ENCODE measurements at regions not wholly inside any gene's neighbourhood (a gene's known extent, or its start where the extent isn't known, plus 50 kb on each side); places are given as distances from the start of the nearest gene placed in this dataset.

DNA sequence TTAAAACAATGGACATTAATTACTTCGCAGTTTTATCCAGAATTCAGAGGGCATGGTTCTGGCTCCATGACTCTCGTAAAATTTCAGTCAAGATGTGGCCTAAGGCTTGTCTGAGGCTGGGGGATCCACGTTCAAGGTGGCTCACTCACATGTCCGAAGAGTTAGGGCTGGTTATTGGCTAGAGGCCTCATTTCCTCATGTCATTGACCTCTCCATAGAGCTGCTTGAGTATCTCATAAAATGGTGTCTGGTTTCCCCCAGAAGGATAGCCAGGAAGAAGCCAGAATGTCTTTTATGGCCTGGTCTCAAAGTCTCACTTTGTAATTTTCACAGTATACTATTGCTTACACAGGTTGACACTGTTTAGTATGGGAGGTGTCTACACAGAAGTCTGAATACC is 67.3 kb upstream of the DCBLD2 start:
- Histone ChIP-seq H3K4me1 (no peaks in the 10 kb centered on the region), H3K36me3 (no peaks in the 10 kb centered on the region)
- no peak for DNase-seq

DNA sequence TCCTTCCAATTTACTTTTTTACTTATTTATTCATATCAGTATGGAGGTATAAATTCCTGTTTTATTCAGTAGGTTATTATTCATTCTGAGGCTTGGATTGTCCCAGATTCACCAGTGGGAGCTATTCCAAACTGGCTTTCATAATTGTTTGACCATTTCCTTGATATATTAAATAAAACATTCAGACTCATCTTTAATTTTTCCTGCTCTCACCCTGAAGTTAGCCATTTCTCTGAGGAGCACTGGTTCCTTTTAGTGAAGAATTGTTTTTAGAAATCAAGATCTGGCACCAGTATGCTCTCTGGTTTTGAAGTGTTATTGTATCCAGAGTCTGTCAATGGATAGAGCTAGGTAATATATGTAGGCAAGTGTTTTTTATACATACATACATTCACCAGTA is 66.9 kb upstream of the DCBLD2 start:
- H3K27ac ChIP-seq = no peak overlapping the region
- H3K9me3 ChIP-seq = no peaks in the 10 kb centered on the region
- no peaks in the 10 kb centered on the region for H3K36me3 ChIP-seq
- no peak overlapping the region for H3K4me3 ChIP-seq
- DNase-seq = no peak
- no peak for TF ChIP-seq POLR2A (IDR thresholded peaks at IDR 0.05)
- TF ChIP-seq, protein P1, sequence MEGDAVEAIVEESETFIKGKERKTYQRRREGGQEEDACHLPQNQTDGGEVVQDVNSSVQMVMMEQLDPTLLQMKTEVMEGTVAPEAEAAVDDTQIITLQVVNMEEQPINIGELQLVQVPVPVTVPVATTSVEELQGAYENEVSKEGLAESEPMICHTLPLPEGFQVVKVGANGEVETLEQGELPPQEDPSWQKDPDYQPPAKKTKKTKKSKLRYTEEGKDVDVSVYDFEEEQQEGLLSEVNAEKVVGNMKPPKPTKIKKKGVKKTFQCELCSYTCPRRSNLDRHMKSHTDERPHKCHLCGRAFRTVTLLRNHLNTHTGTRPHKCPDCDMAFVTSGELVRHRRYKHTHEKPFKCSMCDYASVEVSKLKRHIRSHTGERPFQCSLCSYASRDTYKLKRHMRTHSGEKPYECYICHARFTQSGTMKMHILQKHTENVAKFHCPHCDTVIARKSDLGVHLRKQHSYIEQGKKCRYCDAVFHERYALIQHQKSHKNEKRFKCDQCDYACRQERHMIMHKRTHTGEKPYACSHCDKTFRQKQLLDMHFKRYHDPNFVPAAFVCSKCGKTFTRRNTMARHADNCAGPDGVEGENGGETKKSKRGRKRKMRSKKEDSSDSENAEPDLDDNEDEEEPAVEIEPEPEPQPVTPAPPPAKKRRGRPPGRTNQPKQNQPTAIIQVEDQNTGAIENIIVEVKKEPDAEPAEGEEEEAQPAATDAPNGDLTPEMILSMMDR (IDR thresholded peaks at IDR 0.05) = no peak
- H3K27me3 ChIP-seq = no peaks in the 10 kb centered on the region
- no peaks in the 10 kb centered on the region for H3K4me1 ChIP-seq

More for the DNA sequence above, 67.3 kb upstream of the DCBLD2 start:
- Histone ChIP-seq H3K9me3 (no peaks in the 10 kb centered on the region), H3K4me3 (no peak overlapping the region), H3K27me3 (no peaks in the 10 kb centered on the region), H3K27ac (no peak overlapping the region)
- TF ChIP-seq, protein P1 (IDR thresholded peaks at IDR 0.05) = no peak
- TF ChIP-seq POLR2A (IDR thresholded peaks at IDR 0.05) = no peak

DNA sequence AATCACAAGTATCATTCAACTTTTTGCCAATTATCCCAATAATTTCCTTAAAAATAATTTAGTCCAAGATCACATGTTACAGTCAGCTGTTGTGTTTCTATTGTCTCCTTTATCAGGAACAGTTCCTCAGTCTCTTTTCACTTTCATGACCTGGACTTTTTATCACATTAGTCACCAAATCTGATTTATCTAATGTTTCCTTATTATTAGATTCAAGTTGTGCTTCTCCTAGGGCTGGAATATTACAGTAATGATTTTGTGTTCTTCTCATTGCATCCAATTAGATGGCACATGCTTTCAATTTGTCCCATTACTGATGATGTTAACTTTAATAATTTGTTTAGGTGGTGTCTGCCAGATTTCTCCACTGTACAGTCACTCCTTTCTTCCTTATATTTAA is 66.3 kb upstream of the DCBLD2 start:
- Histone ChIP-seq H3K4me1 (no peaks in the 10 kb centered on the region), H3K9me3 (no peaks in the 10 kb centered on the region), H3K4me3 (no peak overlapping the region), H3K27ac (no peak overlapping the region), H3K36me3 (no peaks in the 10 kb centered on the region), H3K27me3 (no peaks in the 10 kb centered on the region)
- no peak for TF ChIP-seq POLR2A (IDR thresholded peaks at IDR 0.05)
- TF ChIP-seq, protein P1 (IDR thresholded peaks at IDR 0.05) = no peak
- DNase-seq = no peak

DNA sequence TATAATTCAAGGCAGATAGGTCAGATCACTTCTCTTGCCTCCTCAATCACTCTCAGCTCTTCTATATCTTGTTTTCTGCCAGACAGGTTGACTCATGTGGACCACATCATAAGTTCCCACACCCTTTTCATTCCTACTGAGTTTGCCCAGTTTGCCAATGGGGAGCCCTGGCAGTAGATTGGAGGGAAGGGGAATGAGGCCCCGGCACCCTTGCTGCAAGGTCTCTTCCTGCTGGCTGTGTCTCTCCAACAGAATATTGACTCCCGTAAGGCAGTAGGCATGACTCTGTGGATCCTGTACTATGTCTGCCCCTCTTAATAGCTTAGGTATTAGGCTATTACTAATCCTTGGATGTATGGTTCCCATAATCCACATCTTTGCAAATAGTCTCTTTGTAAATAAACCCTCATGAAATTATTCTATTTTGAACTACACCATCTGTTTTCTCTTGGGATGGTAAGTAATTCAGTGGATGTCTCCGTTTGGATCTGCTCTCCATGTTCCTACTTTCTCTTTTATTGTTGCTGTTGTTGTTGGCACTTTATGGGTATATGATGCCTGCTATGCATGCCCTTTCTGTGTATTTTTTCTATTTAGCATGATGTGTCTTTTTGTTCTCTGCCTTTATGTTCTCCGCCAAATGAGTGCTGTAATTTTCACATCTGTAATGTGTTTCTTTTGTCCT is 65.5 kb upstream of the DCBLD2 start:
- H3K9me3 ChIP-seq = no peaks in the 10 kb centered on the region
- H3K36me3 ChIP-seq = no peaks in the 10 kb centered on the region
- H3K27ac ChIP-seq = no peak overlapping the region
- no peaks in the 10 kb centered on the region for H3K27me3 ChIP-seq
- H3K4me1 ChIP-seq = no peaks in the 10 kb centered on the region
- no peak for TF ChIP-seq POLR2A (IDR thresholded peaks at IDR 0.05)
- TF ChIP-seq, protein P1 (IDR thresholded peaks at IDR 0.05) = no peak
- DNase-seq = no peak
- no peak overlapping the region for H3K4me3 ChIP-seq

DNA sequence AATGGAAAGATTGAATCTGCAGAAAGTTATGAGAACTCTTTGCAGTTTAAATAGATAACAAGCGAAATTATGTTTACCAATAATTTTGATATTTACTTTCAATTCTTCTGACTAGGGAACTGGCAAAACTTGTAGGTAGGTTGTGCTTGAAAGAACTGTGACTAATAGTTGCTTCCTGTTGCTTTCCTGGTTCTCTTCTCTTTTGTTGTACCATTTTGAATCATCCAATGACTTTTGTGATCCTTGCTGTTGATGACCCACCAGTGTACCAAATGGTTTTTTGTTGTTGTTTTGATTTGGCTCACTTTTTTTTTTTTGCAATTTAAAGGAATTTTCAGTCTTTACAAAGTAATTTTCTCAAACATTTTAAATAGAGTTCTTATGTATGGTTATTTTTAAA is 64.9 kb upstream of the DCBLD2 start:
- no peak overlapping the region for H3K27ac ChIP-seq
- H3K36me3 ChIP-seq = no peaks in the 10 kb centered on the region
- no peaks in the 10 kb centered on the region for H3K9me3 ChIP-seq
- DNase-seq = no peak
- H3K27me3 ChIP-seq = no peaks in the 10 kb centered on the region
- no peaks in the 10 kb centered on the region for H3K4me1 ChIP-seq
- TF ChIP-seq, protein P1 (IDR thresholded peaks at IDR 0.05) = no peak
- no peak for TF ChIP-seq POLR2A (IDR thresholded peaks at IDR 0.05)
- H3K4me3 ChIP-seq = no peak overlapping the region

DNA sequence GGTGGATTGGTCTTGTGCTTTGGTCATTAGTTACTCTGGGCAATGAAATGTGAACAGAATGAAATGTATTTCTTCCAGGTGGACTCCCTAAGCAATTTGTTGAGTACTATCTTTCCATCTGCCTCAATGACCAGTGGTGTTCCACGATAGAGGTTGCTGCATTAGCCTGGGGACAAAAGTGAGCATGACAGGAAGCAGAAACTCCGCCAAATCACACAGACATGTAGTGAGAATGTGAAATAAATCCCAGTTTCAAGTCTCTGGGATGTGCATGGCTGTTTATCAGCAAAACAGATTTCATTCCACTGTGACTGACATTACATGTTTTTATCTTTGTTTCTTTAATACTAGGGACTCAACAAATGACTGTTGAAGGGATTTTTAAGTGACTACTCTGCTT is 63.3 kb upstream of the DCBLD2 start:
- Histone ChIP-seq H3K4me1 (no peaks in the 10 kb centered on the region), H3K27me3 (no peaks in the 10 kb centered on the region), H3K36me3 (no peaks in the 10 kb centered on the region), H3K27ac (no peak overlapping the region), H3K9me3 (no peaks in the 10 kb centered on the region), H3K4me3 (no peak overlapping the region)
- TF ChIP-seq, protein P1 (IDR thresholded peaks at IDR 0.05) = no peak
- TF ChIP-seq POLR2A (IDR thresholded peaks at IDR 0.05) = no peak
- no peak for DNase-seq

All from Peyer's patch (tissue), 4 donors.